Keratinocyte (primary cell): ENCODE measurements at regions not wholly inside any gene's neighbourhood (a gene's known extent, or its start where the extent isn't known, plus 50 kb on each side); places are given as distances from the start of the nearest gene placed in this dataset.

Experiments
- DNase-seq: peaks from one replicate; pipeline ENCODE4 v3.0.0-alpha.2; 2011; ENCODE audit warnings: low read depth, missing footprints, low spot score
- FAIRE-seq: peaks from 2 replicates; lab custom pipeline; 2011; peaks lifted over from hg19 to GRCh38; lab: Jason Lieb, UNC
- H2AFZ ChIP-seq: 2 replicates; pipeline ENCODE4 v1.6.0; 2012; ENCODE audit warnings: low read length, control low read depth, inconsistent platforms; ENCODE audit not compliant: control insufficient read depth
- H3K27ac ChIP-seq: 2 replicates; pipeline ENCODE4 v1.5.1; 2011; ENCODE audit warnings: low read length; ENCODE audit not compliant: control insufficient read depth, insufficient read depth
- H3K27me3 ChIP-seq: 3 replicates; pipeline ENCODE4 v1.6.0; 2011; ENCODE audit warnings: low read length; ENCODE audit not compliant: control insufficient read depth, insufficient read depth; ENCODE audit errors: extremely low read depth
- H3K36me3 ChIP-seq, 2 experiments: 2 replicates in 1 of 2; 3 replicates in 1 of 2; pipeline ENCODE4 v1.5.1; 2011; ENCODE audit warnings: low read length in 2 of 2, mild to moderate bottlenecking in 1 of 2; ENCODE audit not compliant: control insufficient read depth in 2 of 2, insufficient read depth in 2 of 2; ENCODE audit errors: extremely low read depth in 1 of 2
- H3K4me1 ChIP-seq: 3 replicates; pipeline ENCODE4 v1.5.1; 2011; ENCODE audit warnings: low read length; ENCODE audit not compliant: control insufficient read depth, insufficient read depth; ENCODE audit errors: extremely low read depth
- H3K4me2 ChIP-seq: 3 replicates; pipeline ENCODE4 v1.6.0; 2011; ENCODE audit warnings: low read depth, low read length; ENCODE audit not compliant: control insufficient read depth, insufficient read depth; ENCODE audit errors: extremely low read depth
- H3K4me3 ChIP-seq, 3 experiments: fragments of 200-600 bp in 1 of 3; sonication (generic) in 1 of 3; 2 replicates in 2 of 3; 3 replicates in 1 of 3; pipeline ENCODE4 v1.5.1; 2011 to 2016; ENCODE audit warnings: low read length in 3 of 3, mild to moderate bottlenecking in 3 of 3, control low read depth in 2 of 3, inconsistent platforms in 1 of 3, low read depth in 1 of 3, mixed read lengths in 1 of 3, mixed run types in 1 of 3, moderate library complexity in 1 of 3; ENCODE audit not compliant: control insufficient read depth in 2 of 3, insufficient read depth in 2 of 3; ENCODE audit errors: extremely low read depth in 1 of 3
- H3K79me2 ChIP-seq: 2 replicates; pipeline ENCODE4 v1.6.0; 2012; ENCODE audit warnings: low read length; ENCODE audit not compliant: control insufficient read depth, insufficient read depth
- H3K9ac ChIP-seq: 3 replicates; pipeline ENCODE4 v1.6.0; 2011; ENCODE audit warnings: low read length; ENCODE audit not compliant: control insufficient read depth, insufficient read depth; ENCODE audit errors: extremely low read depth
- H3K9me1 ChIP-seq: 3 replicates; pipeline ENCODE4 v1.6.0; 2011; ENCODE audit warnings: low read length; ENCODE audit not compliant: control insufficient read depth, insufficient read depth; ENCODE audit errors: extremely low read depth
- H3K9me3 ChIP-seq: 2 replicates; pipeline ENCODE4 v1.5.1; 2012; ENCODE audit warnings: low read depth, low read length; ENCODE audit not compliant: control insufficient read depth
- H4K20me1 ChIP-seq: 3 replicates; pipeline ENCODE4 v1.6.0; 2011; ENCODE audit warnings: low read length; ENCODE audit not compliant: control insufficient read depth, insufficient read depth; ENCODE audit errors: extremely low read depth
- EZH2 ChIP-seq: IDR thresholded peaks from one replicate; pipeline ENCODE4 v1.6.1; 2012; ENCODE audit warnings: inconsistent platforms, mild to moderate bottlenecking, low read length, moderate library complexity
- dilution Hi-C: fragments of 300-500 bp; cut with MboI; formaldehyde crosslinking; loops from one replicate; pipeline ENCODE4 v1.7.0; 2020; ENCODE audit warnings: low sequenced_read_pairs; ENCODE audit not compliant: extremely low pct_ligation_motif_present
- TF ChIP-seq, protein P1 (sequence below), 3 experiments: IDR thresholded peaks in 1 of 3; conservative IDR thresholded peaks in 1 of 3; optimal IDR thresholded peaks in 1 of 3; 2 replicates in 2 of 3; 3 replicates in 1 of 3; pipeline versions ENCODE3 to v1.5.1; 2011; ENCODE audit warnings: low read length in 3 of 3, mild to moderate bottlenecking in 3 of 3, moderate library complexity in 2 of 3, control low read depth in 1 of 3, inconsistent platforms in 1 of 3; ENCODE audit not compliant: insufficient read depth in 2 of 3; ENCODE audit errors: extremely low read depth in 1 of 3

- Histone ChIP-seq H3K9me3 (no peaks in the 10 kb centered on the region), H2AFZ (no peak overlapping the region), H3K9me1 (no peaks in the 10 kb centered on the region), H3K79me2 (no peaks in the 10 kb centered on the region), H3K9ac (no peak overlapping the region), H3K4me1 (no peaks in the 10 kb centered on the region), H3K4me3 (no peak overlapping the region), H4K20me1 (no peaks in the 10 kb centered on the region), H3K36me3 (no peaks in the 10 kb centered on the region), H3K27ac (no peak overlapping the region), H3K27me3 (no peaks in the 10 kb centered on the region), H3K4me2 (no peak overlapping the region)
- FAIRE-seq (no peak), DNase-seq (no peak)
- dilution Hi-C loops, result no loop called here
- TF ChIP-seq, protein P1, sequence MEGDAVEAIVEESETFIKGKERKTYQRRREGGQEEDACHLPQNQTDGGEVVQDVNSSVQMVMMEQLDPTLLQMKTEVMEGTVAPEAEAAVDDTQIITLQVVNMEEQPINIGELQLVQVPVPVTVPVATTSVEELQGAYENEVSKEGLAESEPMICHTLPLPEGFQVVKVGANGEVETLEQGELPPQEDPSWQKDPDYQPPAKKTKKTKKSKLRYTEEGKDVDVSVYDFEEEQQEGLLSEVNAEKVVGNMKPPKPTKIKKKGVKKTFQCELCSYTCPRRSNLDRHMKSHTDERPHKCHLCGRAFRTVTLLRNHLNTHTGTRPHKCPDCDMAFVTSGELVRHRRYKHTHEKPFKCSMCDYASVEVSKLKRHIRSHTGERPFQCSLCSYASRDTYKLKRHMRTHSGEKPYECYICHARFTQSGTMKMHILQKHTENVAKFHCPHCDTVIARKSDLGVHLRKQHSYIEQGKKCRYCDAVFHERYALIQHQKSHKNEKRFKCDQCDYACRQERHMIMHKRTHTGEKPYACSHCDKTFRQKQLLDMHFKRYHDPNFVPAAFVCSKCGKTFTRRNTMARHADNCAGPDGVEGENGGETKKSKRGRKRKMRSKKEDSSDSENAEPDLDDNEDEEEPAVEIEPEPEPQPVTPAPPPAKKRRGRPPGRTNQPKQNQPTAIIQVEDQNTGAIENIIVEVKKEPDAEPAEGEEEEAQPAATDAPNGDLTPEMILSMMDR (optimal IDR thresholded peaks at IDR 0.05 in 1 of 3, IDR thresholded peaks at IDR 0.05 in 1 of 3, conservative IDR thresholded peaks at IDR 0.05 in 1 of 3; ENCODE audit: extremely low read depth in 1 of 3, insufficient read depth in 2 of 3, low read length in 3 of 3), result no peak
- no peak for TF ChIP-seq EZH2
Observed at GRCh38 chr13:90896002-90896401, 451.5 kb upstream of the MIR17HG start.

- H3K9me1 ChIP-seq, result no peaks in the 10 kb centered on the region
- FAIRE-seq (no peak), DNase-seq (no peak)
- no peaks in the 10 kb centered on the region for H3K27me3 ChIP-seq
- no peak overlapping the region for H2AFZ ChIP-seq
- dilution Hi-C loops, result no loop called here
- H3K79me2 ChIP-seq, result no peaks in the 10 kb centered on the region
- no peaks in the 10 kb centered on the region for H3K9me3 ChIP-seq
- H3K36me3 ChIP-seq, result no peaks in the 10 kb centered on the region
- H3K4me3 ChIP-seq, result no peak overlapping the region
- H4K20me1 ChIP-seq, result no peaks in the 10 kb centered on the region
- TF ChIP-seq EZH2, result no peak
- TF ChIP-seq, protein P1 (optimal IDR thresholded peaks at IDR 0.05 in 1 of 3, IDR thresholded peaks at IDR 0.05 in 1 of 3, conservative IDR thresholded peaks at IDR 0.05 in 1 of 3; ENCODE audit: extremely low read depth in 1 of 3, insufficient read depth in 2 of 3, low read length in 3 of 3), result no peak
- H3K4me2 ChIP-seq, result no peak overlapping the region
- no peaks in the 10 kb centered on the region for H3K4me1 ChIP-seq
- H3K9ac ChIP-seq, result no peak overlapping the region
- H3K27ac ChIP-seq, result no peak overlapping the region
Observed at GRCh38 chr13:90898811-90899210, 448.7 kb upstream of the MIR17HG start.
